22Rv1 (cell line): ENCODE measurements at regions not wholly inside any gene's neighbourhood (a gene's known extent, or its start where the extent isn't known, plus 50 kb on each side); places are given as distances from the start of the nearest gene placed in this dataset.

Experiments
- H3K27ac ChIP-seq: fragments of 450-650 bp; 2 replicates; pipeline ENCODE4 v1.5.1; 2017
- ZFX ChIP-seq: fragments of 450-650 bp; IDR thresholded peaks from 2 replicates; pipeline ENCODE4 v1.6.1; 2017; ENCODE audit warnings: antibody characterized with exemption, borderline replicate concordance
- TF ChIP-seq, protein P1 (sequence below): fragments of 450-650 bp; IDR thresholded peaks from 2 replicates; pipeline ENCODE4 v1.5.1; 2017; ENCODE audit warnings: mild to moderate bottlenecking

- no peak for TF ChIP-seq ZFX
- TF ChIP-seq, protein P1, sequence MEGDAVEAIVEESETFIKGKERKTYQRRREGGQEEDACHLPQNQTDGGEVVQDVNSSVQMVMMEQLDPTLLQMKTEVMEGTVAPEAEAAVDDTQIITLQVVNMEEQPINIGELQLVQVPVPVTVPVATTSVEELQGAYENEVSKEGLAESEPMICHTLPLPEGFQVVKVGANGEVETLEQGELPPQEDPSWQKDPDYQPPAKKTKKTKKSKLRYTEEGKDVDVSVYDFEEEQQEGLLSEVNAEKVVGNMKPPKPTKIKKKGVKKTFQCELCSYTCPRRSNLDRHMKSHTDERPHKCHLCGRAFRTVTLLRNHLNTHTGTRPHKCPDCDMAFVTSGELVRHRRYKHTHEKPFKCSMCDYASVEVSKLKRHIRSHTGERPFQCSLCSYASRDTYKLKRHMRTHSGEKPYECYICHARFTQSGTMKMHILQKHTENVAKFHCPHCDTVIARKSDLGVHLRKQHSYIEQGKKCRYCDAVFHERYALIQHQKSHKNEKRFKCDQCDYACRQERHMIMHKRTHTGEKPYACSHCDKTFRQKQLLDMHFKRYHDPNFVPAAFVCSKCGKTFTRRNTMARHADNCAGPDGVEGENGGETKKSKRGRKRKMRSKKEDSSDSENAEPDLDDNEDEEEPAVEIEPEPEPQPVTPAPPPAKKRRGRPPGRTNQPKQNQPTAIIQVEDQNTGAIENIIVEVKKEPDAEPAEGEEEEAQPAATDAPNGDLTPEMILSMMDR, result no peak
- H3K27ac ChIP-seq, result no peak overlapping the region
Measured at GRCh38 chr16:48836067-48836466, 226.1 kb upstream of the N4BP1 start.

GRCh38 chr16:48834576-48834975 is 224.6 kb upstream of the N4BP1 start:
- H3K27ac ChIP-seq, result no peak overlapping the region
- TF ChIP-seq, protein P1, result no peak
- no peak for TF ChIP-seq ZFX

DNA sequence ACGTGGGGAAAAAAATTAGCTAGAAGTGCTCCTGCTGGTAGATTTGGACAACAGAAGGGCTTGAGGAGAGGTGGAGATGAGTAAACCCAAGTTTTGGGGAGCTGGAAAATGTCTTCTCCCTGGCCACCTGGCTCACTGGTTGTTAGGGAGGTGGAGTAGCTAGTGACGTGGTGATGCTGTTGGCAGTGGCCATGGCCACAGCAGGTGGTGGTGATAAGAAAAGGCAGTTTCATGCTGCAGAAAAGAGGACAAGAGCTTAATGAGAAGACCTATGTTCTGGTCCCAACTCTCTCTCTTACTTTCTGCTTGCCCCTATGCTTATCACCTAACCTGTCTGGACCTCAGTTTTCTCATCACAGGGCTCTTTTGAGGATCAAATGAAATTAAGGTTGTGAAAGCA is 223.5 kb upstream of the N4BP1 start:
- no peak for TF ChIP-seq ZFX
- TF ChIP-seq, protein P1, result no peak
- no peak overlapping the region for H3K27ac ChIP-seq

- TF ChIP-seq, protein P1, result peak; percentile 29; the same call in 1 of the 2 replicates
- no peak for TF ChIP-seq ZFX
- no peak overlapping the region for H3K27ac ChIP-seq
Measured at GRCh38 chr16:48831076-48831722, 221.2 kb upstream of the N4BP1 start.

GRCh38 chr16:48829336-48830310 is 219.6 kb upstream of the N4BP1 start:
- TF ChIP-seq, protein P1, result no peak
- TF ChIP-seq ZFX, result no peak
- no peak overlapping the region for H3K27ac ChIP-seq

DNA sequence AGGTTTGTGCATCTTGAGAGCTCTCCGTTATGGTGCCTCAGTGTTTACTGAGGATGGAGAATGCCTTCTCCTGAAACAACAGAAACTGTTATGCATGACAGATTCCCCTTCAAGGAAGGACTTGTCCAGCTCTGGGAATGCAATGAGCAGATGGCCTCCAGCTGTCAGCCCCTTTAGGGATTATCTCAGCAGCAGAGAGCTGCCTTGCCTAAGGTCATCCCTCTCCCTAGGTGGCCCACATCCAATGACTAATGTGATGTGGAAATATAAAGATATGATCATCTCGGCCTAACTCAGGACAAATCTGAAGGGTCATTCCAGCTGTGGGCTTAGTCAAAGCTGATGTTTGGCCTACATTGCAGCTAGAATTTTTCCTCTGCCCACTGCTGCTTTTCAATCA is 214.3 kb upstream of the N4BP1 start:
- no peak overlapping the region for H3K27ac ChIP-seq
- no peak for TF ChIP-seq ZFX
- TF ChIP-seq, protein P1, result no peak

- no peak overlapping the region for H3K27ac ChIP-seq
- TF ChIP-seq, protein P1, result no peak
- TF ChIP-seq ZFX, result no peak
Measured at GRCh38 chr16:48822431-48822830, 212.5 kb upstream of the N4BP1 start.
